ENCODE measurements at regions not wholly inside any gene's neighbourhood (a gene's known extent, or its start where the extent isn't known, plus 50 kb on each side); places are given as distances from the start of the nearest gene placed in this dataset.

GRCh38 chr1:68936530-68936929 is 439.6 kb upstream of the DEPDC1 start:
- Mint-ChIP-seq H3K4me3 (no peak overlapping the region), H3K36me3 (no peaks in the 10 kb centered on the region), H3K9me3 (peaks cover 0 to 13% (median 3%) of the 10 kb centered on the region in 7 donors), H3K27ac (no peak overlapping the region), H3K4me1 (no peaks in the 10 kb centered on the region), H3K27me3 (no peaks in the 10 kb centered on the region)
- ATAC-seq (ENCODE audit: low read depth in 2 of 2) (no peak), DNase-seq (no peak)

DNA sequence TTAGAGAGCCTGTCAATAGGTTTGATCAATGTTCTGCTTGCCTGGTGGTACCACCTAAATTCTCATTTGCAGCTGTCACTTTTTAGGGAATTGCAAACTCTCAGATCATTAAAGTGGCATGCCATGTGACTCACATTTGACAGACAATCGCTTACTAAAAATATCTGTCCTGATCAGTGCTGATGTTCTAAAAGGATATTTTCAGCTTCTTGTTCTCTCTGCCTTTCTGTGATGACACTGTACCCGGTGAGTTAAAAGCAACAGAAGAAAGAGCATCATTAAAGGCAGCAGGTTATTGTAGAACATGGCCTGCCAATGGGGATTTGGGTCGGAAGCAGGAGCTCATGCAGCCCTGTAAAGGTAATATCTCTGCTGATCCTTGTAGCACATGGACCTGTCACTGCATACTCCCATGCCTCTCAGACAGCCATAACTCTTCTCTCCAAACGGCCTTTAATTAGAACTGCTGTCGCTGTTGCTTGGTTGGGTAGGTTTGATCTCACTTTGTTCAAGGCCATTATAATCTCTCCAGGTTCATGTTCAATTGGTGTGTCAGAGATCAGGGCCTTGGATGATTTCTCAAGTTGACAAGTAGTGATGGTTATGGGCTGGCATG is 441.3 kb upstream of the DEPDC1 start:
- DNase-seq = no peak
- Mint-ChIP-seq H3K36me3 (no peaks in the 10 kb centered on the region), H3K27ac (no peak overlapping the region), H3K27me3 (no peaks in the 10 kb centered on the region), H3K9me3 (peaks cover 0 to 13% (median 1%) of the 10 kb centered on the region in 7 donors), H3K4me3 (no peak overlapping the region), H3K4me1 (no peaks in the 10 kb centered on the region)
- no peak for ATAC-seq (ENCODE audit: low read depth in 2 of 2)

DNA sequence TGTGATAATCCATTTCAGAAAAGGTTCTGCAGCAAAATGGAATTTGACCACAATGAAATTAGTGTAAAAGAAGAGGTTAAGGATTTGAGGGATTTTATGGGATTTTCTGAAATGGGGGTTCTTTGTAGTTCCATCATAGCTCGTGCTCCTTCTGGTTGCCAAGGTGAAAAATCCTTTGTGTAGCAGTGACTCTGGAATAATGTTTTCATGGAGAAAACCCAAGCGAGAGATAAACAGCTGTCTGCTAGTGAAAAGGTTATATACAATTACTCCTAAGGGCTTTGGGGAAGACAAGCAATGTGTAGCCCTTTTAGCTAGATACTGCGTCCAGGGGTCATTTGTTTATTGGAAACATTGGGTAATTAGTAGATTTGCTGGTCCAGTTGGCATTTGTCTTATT is 453.2 kb upstream of the DEPDC1 start:
- Mint-ChIP-seq H3K4me1 (no peaks in the 10 kb centered on the region), H3K9me3 (peaks cover 0 to 14% (median 7%) of the 10 kb centered on the region in 7 donors), H3K27me3 (no peaks in the 10 kb centered on the region), H3K4me3 (no peak overlapping the region), H3K36me3 (no peaks in the 10 kb centered on the region), H3K27ac (no peak overlapping the region)
- DNase-seq (no peak), ATAC-seq (ENCODE audit: low read depth in 2 of 2) (no peak)

- H3K9me3 Mint-ChIP-seq = peaks cover 0 to 13% (median 6%) of the 10 kb centered on the region in 7 donors
- no peaks in the 10 kb centered on the region for H3K27me3 Mint-ChIP-seq
- H3K36me3 Mint-ChIP-seq = no peaks in the 10 kb centered on the region
- ATAC-seq (ENCODE audit: low read depth in 2 of 2) (no peak), DNase-seq (no peak)
- H3K4me1 Mint-ChIP-seq = no peaks in the 10 kb centered on the region
- H3K4me3 Mint-ChIP-seq = no peak overlapping the region
- H3K27ac Mint-ChIP-seq = no peak overlapping the region
Observed at GRCh38 chr1:68953311-68953710, 456.4 kb upstream of the DEPDC1 start.

- H3K9me3 Mint-ChIP-seq = peaks cover 0 to 9% (median 4%) of the 10 kb centered on the region in 7 donors
- DNase-seq (no peak), ATAC-seq (ENCODE audit: low read depth in 2 of 2) (no peak)
- H3K4me3 Mint-ChIP-seq = no peak overlapping the region
- no peak overlapping the region for H3K27ac Mint-ChIP-seq
- no peaks in the 10 kb centered on the region for H3K4me1 Mint-ChIP-seq
- H3K27me3 Mint-ChIP-seq = no peaks in the 10 kb centered on the region
- H3K36me3 Mint-ChIP-seq = no peaks in the 10 kb centered on the region
Observed at GRCh38 chr1:68954841-68955240, 458.0 kb upstream of the DEPDC1 start.

GRCh38 chr1:68955424-68955823 is 458.5 kb upstream of the DEPDC1 start:
- Mint-ChIP-seq H3K9me3 (peaks cover 0 to 9% (median 3%) of the 10 kb centered on the region in 7 donors), H3K36me3 (no peaks in the 10 kb centered on the region), H3K27ac (no peak overlapping the region), H3K4me1 (no peaks in the 10 kb centered on the region), H3K27me3 (no peaks in the 10 kb centered on the region), H3K4me3 (no peak overlapping the region)
- no peak for DNase-seq
- no peak for ATAC-seq (ENCODE audit: low read depth in 2 of 2)

DNA sequence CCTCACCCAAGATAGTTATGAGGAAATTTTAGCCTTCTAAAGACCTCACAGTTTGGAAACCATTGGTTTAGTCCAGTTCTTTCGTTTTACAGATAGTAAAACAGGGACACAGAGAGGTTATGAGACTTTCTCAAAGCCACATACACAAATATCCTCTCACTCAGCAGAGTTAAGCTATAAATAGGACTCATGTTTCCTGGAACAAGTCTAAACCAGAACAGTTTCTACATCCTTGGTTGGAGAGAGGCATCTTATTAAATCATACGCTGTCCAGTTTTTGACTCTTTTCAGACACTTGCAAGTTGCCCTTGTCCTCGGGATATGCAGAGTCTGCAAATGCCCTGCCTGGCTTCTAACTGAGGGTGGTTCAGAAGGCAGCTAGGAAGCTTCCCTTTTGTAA is 462.1 kb upstream of the DEPDC1 start:
- H3K27ac Mint-ChIP-seq = no peak overlapping the region
- no peaks in the 10 kb centered on the region for H3K27me3 Mint-ChIP-seq
- H3K36me3 Mint-ChIP-seq = no peaks in the 10 kb centered on the region
- DNase-seq (no peak), ATAC-seq (ENCODE audit: low read depth in 2 of 2) (no peak)
- no peaks in the 10 kb centered on the region for H3K4me1 Mint-ChIP-seq
- H3K4me3 Mint-ChIP-seq = no peak overlapping the region
- H3K9me3 Mint-ChIP-seq = peaks cover 0 to 11% (median 4%) of the 10 kb centered on the region in 7 donors

GRCh38 chr1:68959461-68960030 is 462.7 kb upstream of the DEPDC1 start:
- H3K4me3 Mint-ChIP-seq = no peak overlapping the region

DNA sequence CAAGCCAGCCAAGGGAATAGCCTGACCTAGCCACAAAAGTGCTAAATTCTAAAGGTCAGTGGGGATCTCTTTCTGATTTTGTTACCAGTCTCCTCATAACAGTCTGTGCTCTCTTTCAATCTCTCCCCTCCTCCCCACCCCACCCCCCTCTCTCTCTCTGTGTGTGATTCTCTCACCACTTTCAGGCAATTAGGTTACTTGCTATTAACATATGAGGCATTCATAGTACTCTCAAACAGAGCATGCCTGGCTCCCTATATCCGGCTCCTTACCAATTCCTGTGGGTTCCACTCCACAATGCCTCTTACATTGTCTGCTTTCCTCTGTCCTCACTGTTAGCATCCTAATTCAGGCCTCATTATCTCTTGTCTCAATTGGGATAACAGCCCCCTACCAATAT is 464.3 kb upstream of the DEPDC1 start:
- Mint-ChIP-seq H3K4me3 (no peak overlapping the region), H3K36me3 (no peaks in the 10 kb centered on the region), H3K9me3 (peaks cover 0 to 11% (median 3%) of the 10 kb centered on the region in 7 donors), H3K4me1 (no peaks in the 10 kb centered on the region), H3K27me3 (no peaks in the 10 kb centered on the region), H3K27ac (no peak overlapping the region)
- ATAC-seq (ENCODE audit: low read depth in 2 of 2) (no peak), DNase-seq (no peak)

More at GRCh38 chr1:68959461-68960030, 462.7 kb upstream of the DEPDC1 start:
- ATAC-seq (ENCODE audit: low read depth in 2 of 2) = no peak
- no peak for DNase-seq
- H3K36me3 Mint-ChIP-seq = no peaks in the 10 kb centered on the region
- no peaks in the 10 kb centered on the region for H3K27me3 Mint-ChIP-seq
- H3K9me3 Mint-ChIP-seq = peaks cover 0 to 11% (median 4%) of the 10 kb centered on the region in 7 donors
- H3K4me1 Mint-ChIP-seq = no peaks in the 10 kb centered on the region
- no peak overlapping the region for H3K27ac Mint-ChIP-seq

DNA sequence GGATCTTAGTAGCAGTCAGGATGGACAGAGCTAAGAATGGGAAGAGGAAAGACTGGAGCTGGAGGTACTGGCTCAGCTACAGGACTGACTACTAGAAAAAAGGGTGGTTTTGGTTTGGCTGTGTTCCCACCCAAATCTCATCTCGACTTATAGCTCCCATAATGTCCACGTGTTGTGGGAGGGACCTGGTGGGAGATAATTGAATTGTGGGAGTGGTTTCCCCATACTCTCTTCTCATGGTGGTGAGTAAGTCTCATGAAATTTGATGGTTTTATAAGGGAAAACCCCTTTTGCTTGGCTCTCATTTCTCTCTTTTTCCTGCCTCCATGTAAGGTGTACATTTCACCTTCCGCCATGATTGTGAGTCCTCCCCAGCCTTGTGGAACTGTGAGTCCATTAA is 466.5 kb upstream of the DEPDC1 start:
- Mint-ChIP-seq H3K27ac (no peak overlapping the region), H3K27me3 (no peaks in the 10 kb centered on the region), H3K4me3 (no peak overlapping the region), H3K9me3 (peaks cover 0 to 7% (median 3%) of the 10 kb centered on the region in 7 donors), H3K4me1 (no peaks in the 10 kb centered on the region), H3K36me3 (no peaks in the 10 kb centered on the region)
- ATAC-seq (ENCODE audit: low read depth in 2 of 2) = no peak
- no peak for DNase-seq

GRCh38 chr1:68969441-68969840 is 472.6 kb upstream of the DEPDC1 start:
- H3K36me3 Mint-ChIP-seq = no peaks in the 10 kb centered on the region
- no peaks in the 10 kb centered on the region for H3K4me1 Mint-ChIP-seq
- no peaks in the 10 kb centered on the region for H3K27me3 Mint-ChIP-seq
- no peak overlapping the region for H3K27ac Mint-ChIP-seq
- peaks cover 0 to 5% (median 0%) of the 10 kb centered on the region in 7 donors for H3K9me3 Mint-ChIP-seq
- no peak overlapping the region for H3K4me3 Mint-ChIP-seq
- DNase-seq (no peak), ATAC-seq (ENCODE audit: low read depth in 2 of 2) (no peak)

DNA sequence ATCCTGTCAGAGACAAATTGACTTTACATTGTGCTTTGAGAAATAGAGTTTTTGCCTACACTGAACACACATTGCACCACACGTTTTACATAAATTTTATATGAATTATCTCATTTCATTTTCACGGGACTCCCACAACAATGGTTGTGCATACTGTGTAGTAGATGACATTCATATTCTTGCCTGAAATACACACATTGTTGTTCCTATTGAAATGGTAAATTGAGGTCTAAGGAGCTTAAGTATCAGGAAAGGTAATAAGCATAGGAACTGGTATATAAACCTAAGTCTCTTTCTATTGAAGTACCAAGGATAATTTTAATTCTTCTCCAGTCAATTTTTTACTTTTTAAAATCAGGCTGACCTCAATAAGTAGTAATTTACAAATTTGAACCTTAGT is 473.7 kb upstream of the DEPDC1 start:
- no peak for ATAC-seq (ENCODE audit: low read depth in 2 of 2)
- Mint-ChIP-seq H3K36me3 (no peaks in the 10 kb centered on the region), H3K4me3 (no peak overlapping the region), H3K27ac (no peak overlapping the region), H3K9me3 (peaks cover 0 to 5% (median 0%) of the 10 kb centered on the region in 7 donors), H3K27me3 (no peaks in the 10 kb centered on the region), H3K4me1 (no peaks in the 10 kb centered on the region)
- no peak for DNase-seq

GRCh38 chr1:68973459-68974244 is 476.8 kb upstream of the DEPDC1 start:
- no peaks in the 10 kb centered on the region for H3K36me3 Mint-ChIP-seq
- DNase-seq (no peak), ATAC-seq (ENCODE audit: low read depth in 2 of 2) (no peak)
- peaks cover 0 to 7% (median 0%) of the 10 kb centered on the region in 7 donors for H3K9me3 Mint-ChIP-seq
- H3K27me3 Mint-ChIP-seq = no peaks in the 10 kb centered on the region
- H3K4me1 Mint-ChIP-seq = no peaks in the 10 kb centered on the region
- no peak overlapping the region for H3K4me3 Mint-ChIP-seq
- no peak overlapping the region for H3K27ac Mint-ChIP-seq

GRCh38 chr1:68974447-68974846 is 477.6 kb upstream of the DEPDC1 start:
- no peak overlapping the region for H3K4me3 Mint-ChIP-seq
- no peak overlapping the region for H3K27ac Mint-ChIP-seq

More at GRCh38 chr1:68974447-68974846, 477.6 kb upstream of the DEPDC1 start:
- DNase-seq (no peak), ATAC-seq (ENCODE audit: low read depth in 2 of 2) (no peak)
- Mint-ChIP-seq H3K27me3 (no peaks in the 10 kb centered on the region), H3K9me3 (peaks cover 0 to 4% (median 0%) of the 10 kb centered on the region in 7 donors), H3K36me3 (no peaks in the 10 kb centered on the region), H3K4me1 (no peaks in the 10 kb centered on the region)

Measured in naive B cell (primary cell).